ENCODE measurements at regions not wholly inside any gene's neighbourhood (a gene's known extent, or its start where the extent isn't known, plus 50 kb on each side); places are given as distances from the start of the nearest gene placed in this dataset.

- TF ChIP-seq, protein P1, sequence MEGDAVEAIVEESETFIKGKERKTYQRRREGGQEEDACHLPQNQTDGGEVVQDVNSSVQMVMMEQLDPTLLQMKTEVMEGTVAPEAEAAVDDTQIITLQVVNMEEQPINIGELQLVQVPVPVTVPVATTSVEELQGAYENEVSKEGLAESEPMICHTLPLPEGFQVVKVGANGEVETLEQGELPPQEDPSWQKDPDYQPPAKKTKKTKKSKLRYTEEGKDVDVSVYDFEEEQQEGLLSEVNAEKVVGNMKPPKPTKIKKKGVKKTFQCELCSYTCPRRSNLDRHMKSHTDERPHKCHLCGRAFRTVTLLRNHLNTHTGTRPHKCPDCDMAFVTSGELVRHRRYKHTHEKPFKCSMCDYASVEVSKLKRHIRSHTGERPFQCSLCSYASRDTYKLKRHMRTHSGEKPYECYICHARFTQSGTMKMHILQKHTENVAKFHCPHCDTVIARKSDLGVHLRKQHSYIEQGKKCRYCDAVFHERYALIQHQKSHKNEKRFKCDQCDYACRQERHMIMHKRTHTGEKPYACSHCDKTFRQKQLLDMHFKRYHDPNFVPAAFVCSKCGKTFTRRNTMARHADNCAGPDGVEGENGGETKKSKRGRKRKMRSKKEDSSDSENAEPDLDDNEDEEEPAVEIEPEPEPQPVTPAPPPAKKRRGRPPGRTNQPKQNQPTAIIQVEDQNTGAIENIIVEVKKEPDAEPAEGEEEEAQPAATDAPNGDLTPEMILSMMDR (conservative IDR thresholded peaks at IDR 0.05; ENCODE audit: low read depth, low read length) = no peak
- no peak for TF ChIP-seq EZH2 (IDR thresholded peaks at IDR 0.05; ENCODE audit: low read length, unreplicated experiment)
Observed at GRCh38 chr5:5678909-5679308, 256.4 kb downstream of the ICE1 start.

Measured in PC-3 (cell line).